ENCODE measurements at regions not wholly inside any gene's neighbourhood (a gene's known extent, or its start where the extent isn't known, plus 50 kb on each side); places are given as distances from the start of the nearest gene placed in this dataset.

- DNase-seq (ENCODE audit: low read depth, low spot score) (no peak), ATAC-seq (no peak)
- H2AFZ ChIP-seq (ENCODE audit: low read depth, low read length, poor library complexity, severe bottlenecking): no peak overlapping the region
- no TSS peak for BruUV-seq (replicated peaks)
- RAD21 ChIA-PET (ENCODE audit: low non-redundant PET in 1 of 2, low total read pairs in 2 of 2, uncharacterized antibody in 2 of 2, unreplicated experiment in 2 of 2): no interaction called here
- H3K4me2 ChIP-seq (ENCODE audit: low read length): no peak overlapping the region
- H3K79me2 ChIP-seq (ENCODE audit: insufficient read depth, low read length): no peaks in the 10 kb centered on the region
- no peaks in the 10 kb centered on the region for H3K27me3 ChIP-seq (ENCODE audit: insufficient read depth, low read length)
- no peaks in the 10 kb centered on the region for H3K36me3 ChIP-seq (ENCODE audit: control insufficient read depth in 1 of 2, insufficient read depth in 2 of 2, low read length in 2 of 2)
- CTCF ChIA-PET: no interaction called here
- POLR2A ChIA-PET: no interaction called here
- H3K4me3 ChIP-seq (replicated peaks in 1 of 2; ENCODE audit: low read depth in 1 of 2, low read length in 2 of 2): no peak overlapping the region
- no peaks in the 10 kb centered on the region for H3K9me3 ChIP-seq (ENCODE audit: control insufficient read depth in 1 of 2, insufficient read depth in 1 of 2, low read depth in 1 of 2, low read length in 2 of 2)
- TF ChIP-seq REST (IDR thresholded peaks at IDR 0.05; ENCODE audit: low read depth) (no peak), CBX3 (IDR thresholded peaks at IDR 0.05; ENCODE audit: low read depth) (no peak), JUND (IDR thresholded peaks at IDR 0.05) (no peak), TCF7L2 (IDR thresholded peaks at IDR 0.05; ENCODE audit: borderline replicate concordance, extremely low read depth, insufficient read depth, insufficient read length) (no peak), SP1 (IDR thresholded peaks at IDR 0.05; ENCODE audit: low read depth) (no peak), EZH2 (IDR thresholded peaks at IDR 0.05) (no peak), MAX (IDR thresholded peaks at IDR 0.05) (no peak), FOSL1 (IDR thresholded peaks at IDR 0.05; ENCODE audit: low read depth) (no peak), ELF1 (IDR thresholded peaks at IDR 0.05; ENCODE audit: borderline replicate concordance, low read depth) (no peak), ATF3 (IDR thresholded peaks at IDR 0.05) (no peak), RAD21 (IDR thresholded peaks at IDR 0.05; ENCODE audit: low read depth) (no peak), POLR2AphosphoS5 (IDR thresholded peaks at IDR 0.05; ENCODE audit: low read depth, low read length) (no peak), SIN3A (IDR thresholded peaks at IDR 0.05; ENCODE audit: low read depth) (no peak), EZH2phosphoT487 (IDR thresholded peaks at IDR 0.05; ENCODE audit: borderline replicate concordance) (no peak), ZFX (IDR thresholded peaks at IDR 0.05) (no peak)
- H3K9me2 ChIP-seq (ENCODE audit: insufficient read depth): no peaks in the 10 kb centered on the region
- H3K4me1 ChIP-seq (ENCODE audit: control insufficient read depth in 1 of 2, insufficient read depth in 2 of 2, low read length in 2 of 2): no peaks in the 10 kb centered on the region
- no peak overlapping the region for H3K9ac ChIP-seq (ENCODE audit: low read length)
- H4K20me1 ChIP-seq (ENCODE audit: insufficient read depth): no peaks in the 10 kb centered on the region
- intact Hi-C loops (cut with micrococcal nuclease): no loop called here
- H3K27ac ChIP-seq (ENCODE audit: low read depth, low read length): no peak overlapping the region
Measured at GRCh38 chr6:48280035-48280620, 169.1 kb upstream of the PTCHD4 start.
